Mesenchymal stem cell (in vitro differentiated cells and primary cell): ENCODE measurements at regions not wholly inside any gene's neighbourhood (a gene's known extent, or its start where the extent isn't known, plus 50 kb on each side); places are given as distances from the start of the nearest gene placed in this dataset.

Experiments
- DNase-seq: peaks from one replicate; pipeline ENCODE4 v3.0.0-alpha.2; 2013
- H2AFZ ChIP-seq: one replicate; pipeline ENCODE4 v1.6.1; 2013; ENCODE audit warnings: low read depth, mild to moderate bottlenecking, control low read depth, inconsistent platforms, low read length, moderate library complexity
- H2AK5ac ChIP-seq: 2 replicates; pipeline ENCODE4 v1.6.1; 2013; ENCODE audit warnings: low read length, moderate library complexity, mild to moderate bottlenecking, inconsistent platforms; ENCODE audit not compliant: severe bottlenecking
- H2BK120ac ChIP-seq: one replicate; pipeline ENCODE4 v1.6.1; 2013; ENCODE audit warnings: low read depth, mild to moderate bottlenecking, inconsistent platforms, low read length, moderate library complexity
- H2BK12ac ChIP-seq, 2 experiments: one replicate each; pipeline ENCODE4 v1.6.1; 2013; ENCODE audit warnings: inconsistent platforms in 2 of 2, low read length in 2 of 2, mild to moderate bottlenecking in 2 of 2, moderate library complexity in 2 of 2, control low read depth in 1 of 2
- H2BK15ac ChIP-seq: one replicate; pipeline ENCODE4 v1.6.1; 2013; ENCODE audit warnings: mild to moderate bottlenecking, low read depth, inconsistent platforms; ENCODE audit not compliant: poor library complexity, severe bottlenecking
- H2BK5ac ChIP-seq: 2 replicates; pipeline ENCODE4 v1.6.1; 2013; ENCODE audit warnings: low read depth, mild to moderate bottlenecking, low read length, control low read depth, inconsistent platforms; ENCODE audit not compliant: poor library complexity, severe bottlenecking
- H3K14ac ChIP-seq, 2 experiments: one replicate each; pipeline ENCODE4 v1.6.1; 2013; ENCODE audit warnings: inconsistent platforms in 2 of 2, low read length in 2 of 2, control low read depth in 1 of 2, mild to moderate bottlenecking in 1 of 2, moderate library complexity in 1 of 2
- H3K18ac ChIP-seq, 2 experiments: one replicate each; pipeline ENCODE4 v1.6.1; 2013; ENCODE audit warnings: inconsistent platforms in 2 of 2, low read length in 2 of 2, control low read depth in 1 of 2, low read depth in 1 of 2, mild to moderate bottlenecking in 1 of 2
- H3K23ac ChIP-seq, 2 experiments: one replicate each; pipeline ENCODE4 v1.6.1; 2013; ENCODE audit warnings: inconsistent platforms in 2 of 2, low read length in 2 of 2, mild to moderate bottlenecking in 2 of 2, moderate library complexity in 2 of 2, control low read depth in 1 of 2
- H3K27ac ChIP-seq: 2 replicates; pipeline ENCODE4 v1.5.1; 2013; ENCODE audit warnings: mild to moderate bottlenecking, moderate library complexity, low read length, control low read depth, inconsistent platforms; ENCODE audit not compliant: poor library complexity, severe bottlenecking
- H3K27me3 ChIP-seq, 2 experiments: 2 replicates each; pipeline versions ENCODE4 v1.6.1 to v1.7.0; 2013; ENCODE audit warnings: low read length in 2 of 2, mild to moderate bottlenecking in 2 of 2, moderate library complexity in 2 of 2, control low read depth in 1 of 2, inconsistent platforms in 1 of 2; ENCODE audit not compliant: control insufficient read depth in 1 of 2, insufficient read depth in 1 of 2
- H3K36me3 ChIP-seq, 2 experiments: 2 replicates each; pipeline versions ENCODE4 v1.6.1 to v1.7.0; 2013; ENCODE audit warnings: low read length in 2 of 2, control low read depth in 1 of 2, inconsistent platforms in 1 of 2, low read depth in 1 of 2, mild to moderate bottlenecking in 1 of 2; ENCODE audit not compliant: insufficient read depth in 2 of 2, control insufficient read depth in 1 of 2
- H3K4ac ChIP-seq, 2 experiments: one replicate each; pipeline ENCODE4 v1.6.1; 2013; ENCODE audit warnings: inconsistent platforms in 2 of 2, low read length in 2 of 2, mild to moderate bottlenecking in 2 of 2, moderate library complexity in 2 of 2, control low read depth in 1 of 2, low read depth in 1 of 2
- H3K4me1 ChIP-seq: 2 replicates; pipeline ENCODE4 v1.6.1; 2013; ENCODE audit warnings: low read depth, low read length, control low read depth; ENCODE audit not compliant: control insufficient read depth, insufficient read depth
- H3K4me2 ChIP-seq: 2 replicates; pipeline ENCODE4 v1.6.1; 2013; ENCODE audit warnings: low read length, mild to moderate bottlenecking, inconsistent platforms; ENCODE audit not compliant: poor library complexity, severe bottlenecking
- H3K4me3 ChIP-seq, 2 experiments: 2 replicates each; pipeline versions ENCODE4 v1.5.1 to v1.7.0; 2013; ENCODE audit warnings: low read length in 2 of 2, mild to moderate bottlenecking in 2 of 2, control low read depth in 1 of 2, low read depth in 1 of 2; ENCODE audit not compliant: insufficient read depth in 1 of 2
- H3K79me1 ChIP-seq: replicated peaks from 2 replicates; pipeline ENCODE4 v1.6.1; 2013; ENCODE audit warnings: mild to moderate bottlenecking, control low read depth, low read length, inconsistent platforms; ENCODE audit not compliant: poor library complexity, severe bottlenecking
- H3K9ac ChIP-seq: 2 replicates; pipeline ENCODE4 v1.7.0; 2013; ENCODE audit warnings: mild to moderate bottlenecking, low read length, moderate library complexity
- H3K9me3 ChIP-seq: 2 replicates; pipeline ENCODE4 v1.7.0; 2013; ENCODE audit warnings: mild to moderate bottlenecking, low read length; ENCODE audit not compliant: control insufficient read depth
- H4K8ac ChIP-seq: one replicate; pipeline ENCODE4 v1.6.1; 2013; ENCODE audit warnings: inconsistent platforms, mild to moderate bottlenecking, low read length, moderate library complexity
- H4K91ac ChIP-seq: one replicate; pipeline ENCODE4 v1.6.1; 2013; ENCODE audit warnings: mild to moderate bottlenecking, low read length, inconsistent platforms
- WGBS: methylation state at CpG from one replicate; pipeline ENCODE4 v1.1.7; 2013; ENCODE audit warnings: mixed read lengths; 5-methylcytosine and 5-hydroxymethylcytosine counted together

- Histone ChIP-seq H3K4me2 (no peak overlapping the region), H3K4me3 (no peak overlapping the region), H4K91ac (no peak overlapping the region), H3K4ac (no peak overlapping the region), H2AFZ (no peak overlapping the region), H3K36me3 (no peaks in the 10 kb centered on the region), H2AK5ac (no peak overlapping the region), H3K18ac (no peak overlapping the region), H3K9ac (no peak overlapping the region), H3K9me3 (peaks cover 6% of the 10 kb centered on the region), H3K79me1 (no peaks in the 10 kb centered on the region), H2BK120ac (no peak overlapping the region), H2BK12ac (no peak overlapping the region), H3K23ac (no peak overlapping the region), H2BK15ac (no peak overlapping the region), H3K4me1 (no peaks in the 10 kb centered on the region), H2BK5ac (no peak overlapping the region), H3K27ac (no peak overlapping the region), H4K8ac (no peak overlapping the region), H3K27me3 (no peaks in the 10 kb centered on the region), H3K14ac (no peak overlapping the region)
- WGBS, result 74% methylated on average over 3 of the region's 7 CpGs
- no peak for DNase-seq
Measured at GRCh38 chr10:18860186-18860585, 188.4 kb upstream of the MALRD1 start.

- no peaks in the 10 kb centered on the region for H3K79me1 ChIP-seq
- no peaks in the 10 kb centered on the region for H3K27me3 ChIP-seq
- no peak for DNase-seq
- 100% methylated on average over 1 of the region's 4 CpGs for WGBS
- no peak overlapping the region for H3K14ac ChIP-seq
- H2BK120ac ChIP-seq, result no peak overlapping the region
- H3K4me2 ChIP-seq, result no peak overlapping the region
- H3K9ac ChIP-seq, result no peak overlapping the region
- no peak overlapping the region for H3K27ac ChIP-seq
- no peak overlapping the region for H3K23ac ChIP-seq
- no peak overlapping the region for H3K4me3 ChIP-seq
- H4K8ac ChIP-seq, result no peak overlapping the region
- no peak overlapping the region for H2AFZ ChIP-seq
- H4K91ac ChIP-seq, result no peak overlapping the region
- no peak overlapping the region for H2AK5ac ChIP-seq
- H3K4ac ChIP-seq, result no peak overlapping the region
- no peak overlapping the region for H3K18ac ChIP-seq
- H3K9me3 ChIP-seq, result peaks cover 6% of the 10 kb centered on the region
- no peak overlapping the region for H2BK12ac ChIP-seq
- no peak overlapping the region for H2BK5ac ChIP-seq
- H3K4me1 ChIP-seq, result no peaks in the 10 kb centered on the region
- no peaks in the 10 kb centered on the region for H3K36me3 ChIP-seq
- no peak overlapping the region for H2BK15ac ChIP-seq
Measured at GRCh38 chr10:18860631-18861240, 187.9 kb upstream of the MALRD1 start.

GRCh38 chr10:18861382-18861781 lies 187.2 kb upstream of the MALRD1 start:
- H2BK120ac ChIP-seq, result no peak overlapping the region
- no peak overlapping the region for H3K4me3 ChIP-seq
- H3K23ac ChIP-seq, result no peak overlapping the region
- H3K9ac ChIP-seq, result no peak overlapping the region
- H4K8ac ChIP-seq, result no peak overlapping the region
- no peaks in the 10 kb centered on the region for H3K4me1 ChIP-seq
- no peak overlapping the region for H3K4me2 ChIP-seq
- no peak overlapping the region for H3K27ac ChIP-seq
- H4K91ac ChIP-seq, result no peak overlapping the region
- no peak overlapping the region for H2BK12ac ChIP-seq
- no peaks in the 10 kb centered on the region for H3K27me3 ChIP-seq
- H3K79me1 ChIP-seq, result no peaks in the 10 kb centered on the region
- H3K9me3 ChIP-seq, result peaks cover 6% of the 10 kb centered on the region
- H2AFZ ChIP-seq, result no peak overlapping the region
- DNase-seq, result no peak
- no peak overlapping the region for H2BK5ac ChIP-seq
- no peak overlapping the region for H3K4ac ChIP-seq
- no peak overlapping the region for H3K18ac ChIP-seq
- H3K14ac ChIP-seq, result no peak overlapping the region
- WGBS, result 92% methylated on average over 2 of the region's 2 CpGs
- H2AK5ac ChIP-seq, result no peak overlapping the region
- no peak overlapping the region for H2BK15ac ChIP-seq
- no peaks in the 10 kb centered on the region for H3K36me3 ChIP-seq

- 89% methylated on average over 3 of the region's 3 CpGs for WGBS
- no peaks in the 10 kb centered on the region for H3K4me1 ChIP-seq
- no peak overlapping the region for H2AFZ ChIP-seq
- H3K36me3 ChIP-seq, result no peaks in the 10 kb centered on the region
- no peak overlapping the region for H3K9ac ChIP-seq
- no peak overlapping the region for H2BK5ac ChIP-seq
- no peak overlapping the region for H3K23ac ChIP-seq
- no peak overlapping the region for H4K8ac ChIP-seq
- no peak overlapping the region for H2BK12ac ChIP-seq
- peaks cover 9% of the 10 kb centered on the region for H3K9me3 ChIP-seq
- no peak overlapping the region for H3K27ac ChIP-seq
- no peak overlapping the region for H4K91ac ChIP-seq
- H3K4me3 ChIP-seq, result no peak overlapping the region
- no peak overlapping the region for H3K4me2 ChIP-seq
- no peak overlapping the region for H3K14ac ChIP-seq
- no peak overlapping the region for H2BK120ac ChIP-seq
- no peaks in the 10 kb centered on the region for H3K79me1 ChIP-seq
- H3K27me3 ChIP-seq, result no peaks in the 10 kb centered on the region
- no peak overlapping the region for H2AK5ac ChIP-seq
- no peak overlapping the region for H2BK15ac ChIP-seq
- DNase-seq, result no peak
- no peak overlapping the region for H3K18ac ChIP-seq
- no peak overlapping the region for H3K4ac ChIP-seq
Measured at GRCh38 chr10:18866852-18867251, 181.7 kb upstream of the MALRD1 start.
